GM12878 (cell line): ENCODE measurements at regions not wholly inside any gene's neighbourhood (a gene's known extent, or its start where the extent isn't known, plus 50 kb on each side); places are given as distances from the start of the nearest gene placed in this dataset.

Experiments
- ATAC-seq: fragments of 200-7000 bp; cut with Tn5 transposase; 3 replicates; pipeline ENCODE4 v1.9.1; 2020; ENCODE audit warnings: mild to moderate bottlenecking, moderate library complexity
- BruUV-seq: library from RNA; stranded (reverse); fragments of 400-500 nt; replicated peaks from 2 replicates; lab custom pipeline; 2021; lab: Mats Ljungman, UMichigan
- CTCF ChIA-PET: fragments of 300-600 bp; sonication (Branson Sonifier 250); formaldehyde crosslinking; extraction: SDS; loops from one replicate; lab custom pipeline; 2021; ENCODE audit warnings: inconsistent platforms; lab: Yijun Ruan, JAX
- POLR2A ChIA-PET: fragments of 350-600 bp; formaldehyde crosslinking; extraction: SDS; loops from one replicate; lab custom pipeline; 2021; ENCODE audit warnings: inconsistent platforms; lab: Charles Lee
- RAD21 ChIA-PET: fragments of 300-600 bp; sonication (Branson Sonifier 250); formaldehyde crosslinking; loops from one replicate; lab custom pipeline; 2023; ENCODE audit warnings: antibody characterized with exemption; ENCODE audit not compliant: unreplicated experiment; lab: Charles Lee
- SMC1A ChIA-PET: fragments of 300-600 bp; sonication (Branson Sonifier 250); formaldehyde crosslinking; loops from one replicate; lab custom pipeline; 2023; ENCODE audit not compliant: unreplicated experiment, uncharacterized antibody; lab: Charles Lee
- DNase-seq: peaks from one replicate; pipeline ENCODE4 v3.0.0-alpha.2; 2011; ENCODE audit warnings: low read depth, low spot score
- FAIRE-seq: peaks from 3 replicates; lab custom pipeline; 2011; peaks lifted over from hg19 to GRCh38; lab: Jason Lieb, UNC
- H2AFZ ChIP-seq: 2 replicates; pipeline ENCODE4 v1.6.0; 2011; ENCODE audit warnings: low read depth, low read length, control low read depth; ENCODE audit not compliant: control insufficient read depth
- H3K27ac ChIP-seq: 2 replicates; pipeline ENCODE4 v1.5.1; 2011; ENCODE audit warnings: control low read depth; ENCODE audit not compliant: control insufficient read depth, insufficient read depth
- H3K27me3 ChIP-seq, 2 experiments: replicated peaks in 1 of 2; 2 replicates each; pipeline versions ENCODE4 v1.6.0 to v1.6.1; 2011; ENCODE audit warnings: low read length in 1 of 2; ENCODE audit not compliant: control insufficient read depth in 2 of 2, insufficient read depth in 2 of 2
- H3K36me3 ChIP-seq, 2 experiments: 2 replicates each; pipeline ENCODE4 v1.5.1; 2011; ENCODE audit warnings: low read length in 1 of 2; ENCODE audit not compliant: control insufficient read depth in 2 of 2, insufficient read depth in 2 of 2
- H3K4me1 ChIP-seq: 2 replicates; pipeline ENCODE4 v1.6.1; 2011; ENCODE audit warnings: mild to moderate bottlenecking, low read length, moderate library complexity, mixed read lengths; ENCODE audit not compliant: control insufficient read depth, insufficient read depth
- H3K4me2 ChIP-seq: 2 replicates; pipeline ENCODE4 v1.6.0; 2011; ENCODE audit warnings: control low read depth; ENCODE audit not compliant: control insufficient read depth, insufficient read depth
- H3K4me3 ChIP-seq: fragments of 200-600 bp; sonication (generic); 2 replicates; pipeline ENCODE4 v1.5.1; 2016
- H3K79me2 ChIP-seq: 2 replicates; pipeline ENCODE4 v1.6.0; 2011; ENCODE audit warnings: low read length; ENCODE audit not compliant: control insufficient read depth, insufficient read depth
- H3K9ac ChIP-seq: 2 replicates; pipeline ENCODE4 v1.8.0; 2011; ENCODE audit warnings: low read length, control low read depth, mixed read lengths; ENCODE audit not compliant: control insufficient read depth, insufficient read depth
- H3K9me3 ChIP-seq: replicated peaks from 3 replicates; pipeline ENCODE4 v1.5.1; 2011; ENCODE audit warnings: mild to moderate bottlenecking, low read length; ENCODE audit not compliant: control insufficient read depth, insufficient read depth
- H4K20me1 ChIP-seq: 2 replicates; pipeline ENCODE4 v1.6.0; 2011; ENCODE audit not compliant: control insufficient read depth, insufficient read depth
- BACH1 ChIP-seq: fragments of 450-650 bp; IDR thresholded peaks from 2 replicates; pipeline ENCODE4 v1.6.1; 2017; ENCODE audit warnings: mild to moderate bottlenecking, borderline replicate concordance
- CHD1 ChIP-seq: IDR thresholded peaks from 2 replicates; pipeline ENCODE4 v1.6.1; 2012; ENCODE audit warnings: low read depth, low read length, improper control_type of control experiment
- CREB1 ChIP-seq: IDR thresholded peaks from 2 replicates; pipeline ENCODE4 v1.6.1; 2012; ENCODE audit warnings: low read depth, mild to moderate bottlenecking, inconsistent platforms
- ETV6 ChIP-seq, 2 experiments: fragments of 450-650 bp in 1 of 2; IDR thresholded peaks in 1 of 2; conservative IDR thresholded peaks in 1 of 2; 2 replicates each; pipeline ENCODE4 v1.6.1; 2014; ENCODE audit warnings: antibody characterized with exemption in 1 of 2, borderline replicate concordance in 1 of 2, low read depth in 1 of 2, mild to moderate bottlenecking in 1 of 2, moderate library complexity in 1 of 2
- NKRF ChIP-seq: fragments of 450-650 bp; conservative IDR thresholded peaks from 2 replicates; pipeline ENCODE4 v1.6.1; 2017; ENCODE audit warnings: mild to moderate bottlenecking, moderate library complexity
- RAD51 ChIP-seq: fragments of 450-650 bp; IDR thresholded peaks from 2 replicates; pipeline ENCODE4 v1.6.1; 2016; ENCODE audit warnings: moderate library complexity, mild to moderate bottlenecking, inconsistent platforms
- RBBP5 ChIP-seq: fragments of 200-600 bp; sonication (generic); conservative IDR thresholded peaks from 2 replicates; pipeline ENCODE4 v1.6.1; 2016
- SRF ChIP-seq, 2 experiments: IDR thresholded peaks; 2 replicates each; pipeline ENCODE4 v1.6.1; 2011; ENCODE audit warnings: low read depth in 2 of 2, low read length in 2 of 2, mild to moderate bottlenecking in 1 of 2, moderate library complexity in 1 of 2
- SUZ12 ChIP-seq: fragments of 200-600 bp; sonication (generic); IDR thresholded peaks from one replicate; pipeline ENCODE4 v1.6.1; 2018; ENCODE audit warnings: antibody characterized with exemption, mild to moderate bottlenecking; ENCODE audit not compliant: unreplicated experiment
- TCF7 ChIP-seq: IDR thresholded peaks from 2 replicates; pipeline ENCODE4 v1.6.1; 2014; ENCODE audit warnings: antibody characterized with exemption, borderline replicate concordance
- YBX1 ChIP-seq: fragments of 450-650 bp; IDR thresholded peaks from 2 replicates; pipeline ENCODE4 v1.6.1; 2016; ENCODE audit warnings: antibody characterized with exemption
- WGBS: methylation state at CpG from one replicate; pipeline ENCODE4 v1.1.6; 2016; ENCODE audit warnings: low lambda C conversion rate; ENCODE audit not compliant: insufficient replicate concordance, insufficient coverage; ENCODE audit errors: missing lambda C conversion rate; 5-methylcytosine and 5-hydroxymethylcytosine counted together
- in situ Hi-C: fragments of 300-500 bp; cut with MboI; formaldehyde crosslinking; loops from 9 replicates; pipeline ENCODE4 v1.14.3; 2018; ENCODE audit warnings: mixed read lengths
- intact Hi-C: fragments of 100-400 bp; cut with micrococcal nuclease; formaldehyde crosslinking; loops from one replicate; pipeline ENCODE4 v1.14.2; 2022; ENCODE audit not compliant: unreplicated experiment

DNA sequence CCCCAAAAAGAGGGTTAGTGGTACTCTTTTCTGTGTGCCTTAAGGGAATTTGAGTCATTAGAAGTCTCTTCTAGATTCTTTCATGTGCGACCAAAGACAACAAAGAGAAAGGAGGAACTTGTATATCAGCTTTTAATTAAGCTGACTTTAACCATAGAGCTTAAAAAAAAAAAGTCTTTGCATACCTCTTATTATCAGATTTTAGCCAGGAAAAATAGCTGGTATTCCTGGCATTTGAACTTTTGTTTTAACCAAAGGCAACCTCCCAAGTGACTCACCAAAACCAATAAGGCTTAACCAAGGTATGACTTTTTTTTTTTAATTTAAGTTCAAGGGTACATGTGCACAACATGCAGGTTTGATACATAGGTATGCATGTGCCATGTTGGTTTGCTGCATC lies 375.0 kb downstream of the CDC5L start:
- FAIRE-seq (no peak), DNase-seq (no peak), ATAC-seq (no peak)
- intact Hi-C loops (no loop called here), in situ Hi-C loops (no loop called here)
- no peak overlapping the region for H3K27ac ChIP-seq
- POLR2A ChIA-PET, result no interaction called here
- no peak overlapping the region for H3K4me2 ChIP-seq
- H3K9ac ChIP-seq, result no peak overlapping the region
- CTCF ChIA-PET, result interaction anchor here (0.6 kb wide), 1 partner anchor 1151 kb away, joined by 3 read pairs; no protein-coding TSS in a partner anchor
- no peak overlapping the region for H3K4me3 ChIP-seq
- no peak overlapping the region for H2AFZ ChIP-seq
- no peaks in the 10 kb centered on the region for H4K20me1 ChIP-seq
- H3K27me3 ChIP-seq, result no peaks in the 10 kb centered on the region
- WGBS, result 0% methylated on average over 1 of the region's 1 CpG
- H3K79me2 ChIP-seq, result no peaks in the 10 kb centered on the region
- RAD21 ChIA-PET, result no interaction called here
- no peak for TF ChIP-seq SRF (IDR thresholded peaks at IDR 0.05; ENCODE audit: low read depth in 2 of 2, low read length in 2 of 2)
- TF ChIP-seq ETV6 (conservative IDR thresholded peaks at IDR 0.05 in 1 of 2, IDR thresholded peaks at IDR 0.05 in 1 of 2; ENCODE audit: borderline replicate concordance in 1 of 2, low read depth in 1 of 2), result no peak
- TF ChIP-seq RAD51, result no peak
- TF ChIP-seq CREB1, result no peak
- TF ChIP-seq TCF7, result no peak
- no peak for TF ChIP-seq BACH1
- no peak for TF ChIP-seq CHD1
- no peak for TF ChIP-seq RBBP5
- no peak for TF ChIP-seq YBX1
- no peak for TF ChIP-seq SUZ12
- no peak for TF ChIP-seq NKRF
- BruUV-seq, result no TSS peak
- SMC1A ChIA-PET, result interaction anchor here (0.6 to 1.0 kb wide), 4 partner anchors 64 to 1013 kb away, joined by 3 read pairs; no protein-coding TSS in a partner anchor
- no peaks in the 10 kb centered on the region for H3K36me3 ChIP-seq
- no peaks in the 10 kb centered on the region for H3K4me1 ChIP-seq
- H3K9me3 ChIP-seq, result no peaks in the 10 kb centered on the region; the same call in 2 of the 3 replicates
